ENCODE measurements at regions not wholly inside any gene's neighbourhood (a gene's known extent, or its start where the extent isn't known, plus 50 kb on each side); places are given as distances from the start of the nearest gene placed in this dataset.

- TF ChIP-seq POLR2A (IDR thresholded peaks at IDR 0.05) (no peak), CTCF (IDR thresholded peaks at IDR 0.05) (no peak)
Measured at GRCh38 chr4:83205760-83206159, 78.8 kb downstream of the COQ2 start.

Measured in thyroid gland (tissue), 4 donors.